ENCODE measurements at regions not wholly inside any gene's neighbourhood (a gene's known extent, or its start where the extent isn't known, plus 50 kb on each side); places are given as distances from the start of the nearest gene placed in this dataset.
"Not testable (repeated sequence)": the region's sequence is repeated elsewhere in the genome, so short reads cannot be mapped to it uniquely, and the experiment has no call there.

GRCh38 chr2:5145053-5145452 is 547.1 kb upstream of the SOX11 start:
- DNase-seq (ENCODE audit: low read depth in 2 of 2), result no peak

DNA sequence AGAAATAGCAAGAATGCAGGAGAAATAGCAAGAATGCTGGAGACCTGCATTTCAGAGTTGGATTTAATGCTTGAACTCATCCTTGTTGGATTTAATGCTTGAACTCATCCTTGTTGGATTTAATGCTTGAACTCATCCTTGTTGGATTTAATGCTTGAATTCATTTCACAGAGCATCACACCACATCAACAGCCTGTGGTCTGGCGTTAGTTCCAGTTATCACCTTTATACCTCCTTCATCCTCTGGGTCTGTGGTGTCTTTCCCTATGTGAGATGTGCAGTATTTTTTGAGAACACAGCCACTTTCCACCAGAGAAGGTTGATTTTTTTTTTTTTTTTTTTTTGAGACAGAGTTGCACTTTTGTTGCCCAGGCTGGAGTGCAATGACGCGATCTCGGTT is 546.4 kb upstream of the SOX11 start:
- no peak for DNase-seq (ENCODE audit: low read depth in 2 of 2)

- DNase-seq (ENCODE audit: low read depth in 2 of 2), result no peak
Observed at GRCh38 chr2:5148392-5149085, 543.6 kb upstream of the SOX11 start.

DNA sequence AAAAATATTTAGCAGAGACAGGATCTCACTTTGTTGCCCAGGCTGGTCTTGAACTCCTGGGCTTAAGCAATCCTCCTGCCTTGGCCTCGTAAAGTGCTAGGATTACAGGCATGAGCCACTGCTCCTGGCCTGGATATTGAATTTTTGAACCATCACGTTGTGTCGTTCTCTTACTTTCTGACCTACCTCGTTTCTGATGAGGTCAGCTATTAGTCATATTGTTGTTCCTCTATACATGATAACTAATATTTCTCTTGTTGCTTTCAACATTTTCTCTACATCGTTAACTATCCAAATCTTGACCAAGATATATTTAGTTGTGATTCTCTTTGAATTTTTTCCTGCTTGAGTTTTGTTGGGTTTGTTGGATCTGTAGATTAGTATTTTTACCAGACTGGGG is 541.3 kb upstream of the SOX11 start:
- DNase-seq (ENCODE audit: low read depth in 2 of 2), result no peak

DNA sequence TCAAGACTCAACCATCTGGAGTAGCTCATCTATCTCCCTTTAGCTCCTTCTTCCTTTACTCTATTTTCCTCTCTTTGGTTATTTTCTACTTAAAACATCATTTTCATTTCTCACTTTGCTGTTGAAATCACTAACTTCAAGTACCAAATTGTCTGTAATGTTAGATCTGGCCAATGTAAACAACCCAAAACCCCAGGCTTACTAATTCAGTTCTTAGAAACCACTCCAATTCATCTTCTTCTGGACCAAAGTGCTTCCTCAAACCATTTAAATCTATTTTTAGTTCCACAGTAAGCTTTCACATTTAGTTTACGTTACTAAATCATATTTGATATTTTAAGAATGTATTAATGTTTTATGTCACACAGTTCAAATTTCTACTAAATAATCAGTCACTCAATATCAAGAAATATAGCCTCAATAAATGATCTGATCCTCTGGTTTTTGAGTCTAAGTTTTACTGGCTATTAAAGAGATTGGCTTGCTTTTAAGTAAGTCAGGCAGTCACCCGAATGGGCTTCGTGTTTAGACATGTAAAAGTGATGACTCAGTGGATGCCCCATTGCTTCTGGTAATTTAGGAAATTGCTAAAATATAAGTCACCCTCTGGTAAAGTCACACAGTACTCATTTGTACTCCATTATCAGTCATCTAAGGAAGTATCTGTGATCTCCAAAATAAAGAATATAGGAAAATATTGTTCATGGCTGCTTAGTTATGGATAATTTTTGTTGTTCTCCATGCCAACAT is 527.2 kb upstream of the SOX11 start:
- no peak for DNase-seq (ENCODE audit: low read depth in 2 of 2)

DNA sequence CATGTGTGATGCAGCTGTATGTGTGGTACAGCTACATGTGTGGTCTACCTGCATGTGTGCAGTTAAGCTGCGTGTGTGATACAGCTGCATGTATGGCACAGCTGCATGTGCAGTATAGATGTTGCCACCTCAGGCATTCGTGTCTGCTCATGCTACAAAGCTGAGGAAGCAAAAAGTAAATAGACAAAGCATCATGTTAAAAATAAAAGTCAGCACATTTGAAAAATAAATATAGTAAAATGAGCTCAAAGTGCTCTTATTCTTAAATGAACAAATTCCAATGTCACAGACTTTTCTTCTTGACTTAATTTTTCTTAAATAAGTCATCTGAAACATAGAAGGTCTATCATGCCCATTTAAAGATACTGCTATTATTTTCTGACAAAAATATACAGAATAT is 519.3 kb upstream of the SOX11 start:
- DNase-seq (ENCODE audit: low read depth in 2 of 2), result no peak

GRCh38 chr2:5173876-5174535 is 518.2 kb upstream of the SOX11 start:
- DNase-seq (ENCODE audit: low read depth in 2 of 2), result no peak

GRCh38 chr2:5175231-5175630 is 517.0 kb upstream of the SOX11 start:
- no peak for DNase-seq (ENCODE audit: low read depth in 2 of 2)

DNA sequence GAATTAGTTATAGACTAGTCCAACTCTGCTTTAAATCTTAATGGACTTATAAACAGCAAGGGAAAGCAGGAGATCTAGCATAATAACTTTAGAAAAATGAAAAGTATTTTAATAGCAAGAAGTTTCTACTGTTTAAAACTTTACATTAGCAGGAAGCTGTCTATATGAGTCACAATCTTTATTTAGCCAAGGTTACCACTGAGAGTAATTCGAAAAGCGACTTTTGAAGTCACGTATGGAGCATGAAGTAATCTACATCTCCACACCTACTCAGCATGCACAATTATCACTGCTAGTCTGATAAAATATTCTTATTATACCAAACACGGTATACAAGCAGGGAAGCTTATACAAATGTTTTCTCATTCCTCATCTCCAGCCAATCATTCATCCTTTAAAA is 515.4 kb upstream of the SOX11 start:
- DNase-seq (ENCODE audit: low read depth in 2 of 2), result no peak

DNA sequence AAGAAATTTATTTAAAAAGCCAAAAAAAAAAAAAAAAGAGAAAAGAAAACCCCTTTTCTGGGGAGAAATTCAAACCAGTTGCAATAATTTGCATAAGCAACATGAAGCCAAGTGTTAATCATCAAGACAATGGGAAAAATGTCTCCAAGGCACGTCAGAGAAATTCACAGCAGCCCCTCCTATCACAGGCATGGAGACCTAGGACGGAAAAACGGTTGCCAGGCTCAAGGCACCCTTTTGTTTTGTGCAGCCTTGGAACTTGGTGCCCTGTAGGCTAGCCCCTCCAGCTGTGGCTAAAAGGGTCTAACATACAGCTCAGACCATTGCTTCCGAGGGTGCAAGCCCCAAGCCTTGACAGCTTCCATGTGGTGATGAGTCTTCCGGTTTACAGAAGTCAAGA is 509.2 kb upstream of the SOX11 start:
- no peak for DNase-seq (ENCODE audit: low read depth in 2 of 2)

- DNase-seq (ENCODE audit: low read depth in 2 of 2), result no peak
Observed at GRCh38 chr2:5187283-5187682, 504.9 kb upstream of the SOX11 start.

DNA sequence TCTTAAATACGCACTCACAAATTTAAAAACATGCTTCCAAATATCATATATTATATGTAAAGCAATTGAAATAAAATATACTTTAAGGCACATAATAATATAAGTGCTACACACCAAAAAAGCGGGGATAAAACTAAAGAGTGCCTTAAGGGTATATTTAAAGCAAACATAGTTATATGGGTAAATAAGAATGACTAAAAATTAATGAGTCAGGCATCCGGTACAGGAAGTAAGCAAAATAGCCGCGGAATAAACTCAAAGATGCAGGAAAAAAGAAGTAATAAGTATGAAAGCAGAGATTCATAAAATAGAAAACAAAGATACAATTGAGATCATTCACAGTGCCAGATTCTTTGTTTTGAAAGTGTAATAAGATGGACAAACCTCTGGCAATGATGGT is 503.5 kb upstream of the SOX11 start:
- no peak for DNase-seq (ENCODE audit: low read depth in 2 of 2)

GRCh38 chr2:5190023-5190422 is 502.2 kb upstream of the SOX11 start:
- DNase-seq (ENCODE audit: low read depth in 2 of 2), result no peak

DNA sequence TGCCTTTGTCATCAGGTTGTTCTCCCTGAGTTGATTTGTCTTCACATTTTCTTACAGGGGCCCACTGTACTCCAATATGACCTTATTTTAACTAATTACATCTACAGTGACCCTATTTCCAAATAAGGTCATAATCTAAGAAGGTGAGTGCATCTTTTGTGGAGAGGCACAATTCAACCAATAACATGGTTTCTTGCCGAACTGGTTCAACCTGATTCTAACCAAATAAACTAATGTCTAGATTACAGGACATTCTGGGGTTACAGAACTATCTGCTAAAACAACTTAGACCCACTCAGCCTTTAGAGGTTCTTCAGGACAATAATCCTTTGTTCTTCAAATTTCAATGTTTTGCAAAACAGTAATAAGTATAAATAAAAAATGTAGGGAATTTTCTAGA is 496.5 kb upstream of the SOX11 start:
- DNase-seq (ENCODE audit: low read depth in 2 of 2), result no peak

DNA sequence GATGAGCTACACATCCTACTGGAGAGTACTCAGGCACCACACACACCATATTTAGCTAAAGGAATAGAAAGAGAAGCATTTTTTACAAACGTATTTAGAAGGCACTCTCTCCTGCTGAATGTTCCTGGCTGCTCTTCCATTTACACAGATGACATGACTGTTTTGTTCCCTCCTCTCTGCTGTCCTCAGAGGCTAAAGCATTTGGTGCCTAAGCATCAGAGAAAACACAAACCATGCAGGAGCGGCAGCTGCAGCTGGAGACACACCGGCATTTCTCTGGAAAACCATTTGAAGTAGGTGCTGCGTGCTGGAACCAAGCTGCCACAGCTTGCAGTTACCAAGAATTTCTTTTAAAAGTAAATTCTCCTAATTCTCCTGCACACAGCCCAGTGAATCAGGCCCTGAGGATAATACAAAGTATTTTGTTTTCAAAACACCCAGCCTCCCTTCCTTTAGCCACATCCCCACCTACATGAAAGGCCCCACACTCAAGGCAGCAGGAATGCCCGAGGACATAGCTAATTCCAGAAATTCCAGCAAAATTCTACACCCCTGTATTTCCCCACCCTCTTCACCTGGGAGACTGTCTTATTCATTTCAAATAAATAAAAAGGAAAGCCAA is 488.9 kb upstream of the SOX11 start:
- no peak for DNase-seq (ENCODE audit: low read depth in 2 of 2)

- DNase-seq (ENCODE audit: low read depth in 2 of 2), result not testable (repeated sequence)
Observed at GRCh38 chr2:5206742-5207141, 485.4 kb upstream of the SOX11 start.

- DNase-seq (ENCODE audit: low read depth in 2 of 2), result no peak
Observed at GRCh38 chr2:5215989-5216607, 476.1 kb upstream of the SOX11 start.

DNA sequence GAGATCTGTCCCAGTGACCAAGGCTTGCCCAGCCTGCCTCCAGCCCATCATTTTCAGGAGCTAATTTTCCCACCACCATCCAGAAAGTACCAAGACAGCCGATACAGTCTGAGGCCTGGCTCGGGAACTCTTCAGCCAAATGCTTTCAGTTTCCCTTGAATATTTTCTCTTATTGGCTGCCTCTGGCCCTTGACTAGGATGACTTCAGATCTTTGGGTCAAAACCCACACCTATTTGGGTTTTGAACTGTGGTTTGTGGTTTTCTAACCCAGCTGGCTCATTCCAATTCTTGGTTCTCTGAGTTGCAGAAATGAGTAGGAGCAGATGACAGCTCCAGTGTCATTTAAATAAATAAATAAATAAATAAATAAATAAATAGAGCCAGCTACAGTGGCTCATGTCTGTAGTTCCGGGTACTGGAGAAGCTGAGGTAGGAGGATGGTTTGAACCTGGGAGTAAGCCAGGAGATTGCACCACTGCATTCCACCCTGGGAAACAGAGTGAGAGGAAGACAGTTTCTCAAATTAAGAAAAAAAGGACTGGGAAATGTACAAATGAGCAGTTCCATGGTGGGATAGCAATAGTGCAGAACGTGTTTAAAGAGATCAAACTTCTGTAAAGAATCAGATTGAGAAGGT is 465.0 kb upstream of the SOX11 start:
- no peak for DNase-seq (ENCODE audit: low read depth in 2 of 2)

- DNase-seq (ENCODE audit: low read depth in 2 of 2), result no peak
Observed at GRCh38 chr2:5229574-5229973, 462.6 kb upstream of the SOX11 start.

DNA sequence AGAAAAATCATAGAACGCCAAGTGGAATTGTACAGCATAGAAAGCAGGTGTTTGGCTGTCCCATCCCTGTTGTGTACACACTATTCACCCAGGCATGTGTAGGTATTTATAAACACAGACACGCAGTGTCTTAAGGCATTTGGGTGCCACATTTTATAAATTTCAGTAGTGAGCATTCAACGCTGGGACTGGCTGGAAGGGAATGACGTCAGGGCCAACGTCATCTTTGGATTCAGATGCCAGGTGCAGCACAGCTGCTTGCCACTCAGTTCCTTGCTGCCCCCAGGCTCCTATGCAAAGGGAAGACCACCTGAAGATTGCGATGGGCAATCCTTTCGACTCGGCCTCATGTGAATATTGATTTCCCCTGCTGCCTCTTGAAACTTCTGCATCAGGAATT is 461.7 kb upstream of the SOX11 start:
- DNase-seq (ENCODE audit: low read depth in 2 of 2), result no peak

GRCh38 chr2:5230855-5231254 is 461.3 kb upstream of the SOX11 start:
- DNase-seq (ENCODE audit: low read depth in 2 of 2), result no peak

DNA sequence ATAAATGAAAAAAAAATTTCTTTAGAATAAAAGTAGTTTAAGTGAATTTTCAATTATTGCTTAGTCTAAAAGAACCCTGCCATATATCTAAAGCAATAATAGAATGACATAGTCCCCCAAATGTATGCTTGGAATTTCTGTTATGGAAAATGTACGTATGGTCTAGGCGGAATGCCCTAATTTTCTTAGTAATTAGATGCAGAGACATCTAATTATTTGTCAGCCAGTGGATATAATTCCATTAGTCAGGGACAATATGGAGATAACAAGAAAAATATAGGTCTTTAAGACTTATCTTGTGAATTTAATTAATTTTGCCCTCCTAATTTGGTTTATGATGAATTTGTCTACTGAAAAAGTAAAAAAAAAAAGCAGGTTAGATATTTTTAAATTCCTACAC is 460.9 kb upstream of the SOX11 start:
- DNase-seq (ENCODE audit: low read depth in 2 of 2), result no peak
